ENCODE measurements at regions not wholly inside any gene's neighbourhood (a gene's known extent, or its start where the extent isn't known, plus 50 kb on each side); places are given as distances from the start of the nearest gene placed in this dataset.
A peak's percentile ranks its signal among the peaks of the same experiment; 100 is the strongest.

- TF ChIP-seq GABPB1 (CRISPR knock-in tag; IDR thresholded peaks at IDR 0.05) (no peak), NFE2L1 (CRISPR knock-in tag; IDR thresholded peaks at IDR 0.05) (no peak)
- peaks cover 20% of the 10 kb centered on the region for H3K9me3 Mint-ChIP-seq
- no peak overlapping the region for H3K4me3 Mint-ChIP-seq
- POLR2A ChIA-PET, result no interaction called here
- H3K36me3 Mint-ChIP-seq, result peaks cover 12% of the 10 kb centered on the region
- no peak for DNase-seq (ENCODE audit: low spot score)
- peaks cover 17% of the 10 kb centered on the region for H3K4me1 Mint-ChIP-seq
- H3K27ac Mint-ChIP-seq, result no peak overlapping the region
- H3K27me3 Mint-ChIP-seq (ENCODE audit: low read depth), result no peaks in the 10 kb centered on the region; the same call in 1 of the 2 replicates
- no peak for ATAC-seq
- CTCF ChIA-PET, result no interaction called here
Observed at GRCh38 chr10:6912021-6912420, 331.9 kb upstream of the PRKCQ start.

- POLR2A ChIA-PET, result no interaction called here
- TF ChIP-seq, protein P1, sequence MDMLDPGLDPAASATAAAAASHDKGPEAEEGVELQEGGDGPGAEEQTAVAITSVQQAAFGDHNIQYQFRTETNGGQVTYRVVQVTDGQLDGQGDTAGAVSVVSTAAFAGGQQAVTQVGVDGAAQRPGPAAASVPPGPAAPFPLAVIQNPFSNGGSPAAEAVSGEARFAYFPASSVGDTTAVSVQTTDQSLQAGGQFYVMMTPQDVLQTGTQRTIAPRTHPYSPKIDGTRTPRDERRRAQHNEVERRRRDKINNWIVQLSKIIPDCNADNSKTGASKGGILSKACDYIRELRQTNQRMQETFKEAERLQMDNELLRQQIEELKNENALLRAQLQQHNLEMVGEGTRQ (CRISPR knock-in tag; IDR thresholded peaks at IDR 0.05), result no peak
- TF ChIP-seq USF1 (CRISPR knock-in tag; IDR thresholded peaks at IDR 0.05), result no peak
- no peak for TF ChIP-seq ZNF532 (CRISPR knock-in tag; IDR thresholded peaks at IDR 0.05; ENCODE audit: borderline replicate concordance)
- TF ChIP-seq SMAD4 (CRISPR knock-in tag; IDR thresholded peaks at IDR 0.05), result no peak
- no peak overlapping the region for H3K4me3 Mint-ChIP-seq
Observed at GRCh38 chr10:6909905-6910560, 330.0 kb upstream of the PRKCQ start.

DNA sequence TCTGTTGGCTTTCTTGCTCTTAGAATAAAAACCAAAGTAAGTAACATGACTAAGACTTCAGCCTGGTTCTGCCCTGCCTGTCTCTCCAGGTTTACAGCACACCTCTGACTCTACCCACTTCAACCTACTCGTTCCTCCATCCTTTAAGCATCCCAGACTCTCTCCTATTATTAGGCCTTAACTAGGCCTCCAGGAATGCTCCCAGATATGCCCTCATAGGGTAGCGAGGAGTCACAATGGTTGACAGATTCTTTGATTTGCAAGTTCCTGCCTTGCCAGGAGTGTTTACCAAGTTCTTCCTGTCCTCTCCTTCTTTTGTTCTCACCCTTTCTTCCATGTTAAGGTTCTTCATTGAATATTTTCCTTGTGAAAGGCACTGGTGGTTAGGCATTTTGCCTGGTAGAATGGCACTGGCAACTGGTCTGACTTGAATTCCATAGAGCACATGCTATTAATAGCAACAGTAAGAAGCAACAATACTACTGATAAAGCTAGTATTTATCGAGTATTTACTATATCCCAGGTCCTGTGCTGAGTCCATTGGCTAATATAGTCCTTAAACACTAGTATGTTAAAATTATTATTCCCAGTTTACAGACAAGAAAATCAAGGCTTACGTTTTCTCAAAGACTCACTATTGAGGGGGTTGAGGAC, 327.9 kb upstream of the PRKCQ start:
- ChIA-PET POLR2A (no interaction called here), CTCF (no interaction called here)
- no peak overlapping the region for H3K4me3 Mint-ChIP-seq
- H3K4me1 Mint-ChIP-seq, result peaks cover 17% of the 10 kb centered on the region
- no peaks in the 10 kb centered on the region; the same call in 1 of the 2 replicates for H3K27me3 Mint-ChIP-seq (ENCODE audit: low read depth)
- H3K9me3 Mint-ChIP-seq, result peaks cover 44% of the 10 kb centered on the region
- ATAC-seq (peak; percentile 60), DNase-seq (ENCODE audit: low spot score) (no peak)
- H3K36me3 Mint-ChIP-seq, result peaks cover 31% of the 10 kb centered on the region
- peak overlapping the region; percentile 50 for H3K27ac Mint-ChIP-seq
- no peak for TF ChIP-seq AR (CRISPR knock-in tag; IDR thresholded peaks at IDR 0.05)
- no peak for TF ChIP-seq ZNF232 (CRISPR knock-in tag; IDR thresholded peaks at IDR 0.05)
- no peak for TF ChIP-seq NR1H2 (CRISPR knock-in tag; IDR thresholded peaks at IDR 0.05)
- no peak for TF ChIP-seq FOXJ3 (CRISPR knock-in tag; IDR thresholded peaks at IDR 0.05; ENCODE audit: borderline replicate concordance)
- TF ChIP-seq CREM (CRISPR knock-in tag; IDR thresholded peaks at IDR 0.05), result no peak
- no peak for TF ChIP-seq SMAD4 (CRISPR knock-in tag; IDR thresholded peaks at IDR 0.05)
- no peak for TF ChIP-seq ESRRA (CRISPR knock-in tag; IDR thresholded peaks at IDR 0.05; ENCODE audit: borderline replicate concordance)
- TF ChIP-seq, protein P2, sequence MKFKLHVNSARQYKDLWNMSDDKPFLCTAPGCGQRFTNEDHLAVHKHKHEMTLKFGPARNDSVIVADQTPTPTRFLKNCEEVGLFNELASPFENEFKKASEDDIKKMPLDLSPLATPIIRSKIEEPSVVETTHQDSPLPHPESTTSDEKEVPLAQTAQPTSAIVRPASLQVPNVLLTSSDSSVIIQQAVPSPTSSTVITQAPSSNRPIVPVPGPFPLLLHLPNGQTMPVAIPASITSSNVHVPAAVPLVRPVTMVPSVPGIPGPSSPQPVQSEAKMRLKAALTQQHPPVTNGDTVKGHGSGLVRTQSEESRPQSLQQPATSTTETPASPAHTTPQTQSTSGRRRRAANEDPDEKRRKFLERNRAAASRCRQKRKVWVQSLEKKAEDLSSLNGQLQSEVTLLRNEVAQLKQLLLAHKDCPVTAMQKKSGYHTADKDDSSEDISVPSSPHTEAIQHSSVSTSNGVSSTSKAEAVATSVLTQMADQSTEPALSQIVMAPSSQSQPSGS (CRISPR knock-in tag; IDR thresholded peaks at IDR 0.05; ENCODE audit: borderline replicate concordance, low read depth), result no peak
- no peak for TF ChIP-seq FOXP4 (CRISPR knock-in tag; IDR thresholded peaks at IDR 0.05)
- no peak for TF ChIP-seq ZNF263 (CRISPR knock-in tag; IDR thresholded peaks at IDR 0.05; ENCODE audit: low read depth)

More at GRCh38 chr10:6909905-6910560, 330.0 kb upstream of the PRKCQ start:
- no peak for ATAC-seq
- CTCF ChIA-PET, result no interaction called here
- Mint-ChIP-seq H3K9me3 (peaks cover 27% of the 10 kb centered on the region), H3K27me3 (ENCODE audit: low read depth) (no peaks in the 10 kb centered on the region; the same call in 1 of the 2 replicates), H3K27ac (no peak overlapping the region), H3K4me1 (peaks cover 17% of the 10 kb centered on the region), H3K36me3 (peaks cover 19% of the 10 kb centered on the region)
- no peak for DNase-seq (ENCODE audit: low spot score)
